ENCODE measurements at regions not wholly inside any gene's neighbourhood (a gene's known extent, or its start where the extent isn't known, plus 50 kb on each side); places are given as distances from the start of the nearest gene placed in this dataset.
A peak's percentile ranks its signal among the peaks of the same experiment; 100 is the strongest.

DNA sequence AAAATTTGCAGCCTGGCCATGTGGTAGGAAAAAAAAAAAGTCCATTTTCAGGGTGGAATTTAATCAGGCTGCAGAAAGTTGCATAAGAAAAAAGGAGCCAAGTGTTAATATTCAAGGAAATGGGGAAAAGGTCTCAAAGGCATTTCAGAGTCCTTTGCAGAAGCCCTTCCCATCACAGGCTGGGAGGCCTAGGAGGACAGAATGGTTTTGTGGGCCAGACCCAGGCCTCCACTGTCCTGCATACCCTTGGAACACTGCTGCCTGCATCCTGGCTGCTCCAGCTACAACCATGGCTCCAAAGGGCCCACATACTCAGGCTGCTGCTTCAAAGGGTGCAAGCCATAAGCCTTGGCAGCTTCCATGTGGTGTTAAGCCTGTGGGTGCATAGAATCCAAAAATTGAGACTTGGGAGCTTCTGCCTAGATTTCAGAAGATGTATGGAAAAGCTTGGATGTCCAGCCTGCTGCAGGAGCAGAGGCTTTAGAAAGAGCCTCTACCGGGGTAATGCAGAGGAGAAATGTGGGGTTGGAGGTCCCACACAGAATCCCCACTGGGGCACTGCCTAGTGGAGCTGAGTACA is 239.0 kb upstream of the STXBP5 start:
- H3K27me3 ChIP-seq (ENCODE audit: control insufficient read depth, insufficient read depth, low read length), result no peaks in the 10 kb centered on the region
- no peaks in the 10 kb centered on the region; the same call in 1 of the 2 replicates for H3K9me3 ChIP-seq (ENCODE audit: control insufficient read depth, insufficient read depth, low read depth, low read length)
- intact Hi-C loops (cut with micrococcal nuclease; ENCODE audit: unreplicated experiment), result no loop called here
- H3K36me3 ChIP-seq (ENCODE audit: control insufficient read depth, insufficient read depth, low read length), result no peaks in the 10 kb centered on the region
- TF ChIP-seq, protein P1, sequence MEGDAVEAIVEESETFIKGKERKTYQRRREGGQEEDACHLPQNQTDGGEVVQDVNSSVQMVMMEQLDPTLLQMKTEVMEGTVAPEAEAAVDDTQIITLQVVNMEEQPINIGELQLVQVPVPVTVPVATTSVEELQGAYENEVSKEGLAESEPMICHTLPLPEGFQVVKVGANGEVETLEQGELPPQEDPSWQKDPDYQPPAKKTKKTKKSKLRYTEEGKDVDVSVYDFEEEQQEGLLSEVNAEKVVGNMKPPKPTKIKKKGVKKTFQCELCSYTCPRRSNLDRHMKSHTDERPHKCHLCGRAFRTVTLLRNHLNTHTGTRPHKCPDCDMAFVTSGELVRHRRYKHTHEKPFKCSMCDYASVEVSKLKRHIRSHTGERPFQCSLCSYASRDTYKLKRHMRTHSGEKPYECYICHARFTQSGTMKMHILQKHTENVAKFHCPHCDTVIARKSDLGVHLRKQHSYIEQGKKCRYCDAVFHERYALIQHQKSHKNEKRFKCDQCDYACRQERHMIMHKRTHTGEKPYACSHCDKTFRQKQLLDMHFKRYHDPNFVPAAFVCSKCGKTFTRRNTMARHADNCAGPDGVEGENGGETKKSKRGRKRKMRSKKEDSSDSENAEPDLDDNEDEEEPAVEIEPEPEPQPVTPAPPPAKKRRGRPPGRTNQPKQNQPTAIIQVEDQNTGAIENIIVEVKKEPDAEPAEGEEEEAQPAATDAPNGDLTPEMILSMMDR (IDR thresholded peaks at IDR 0.05), result no peak
- TF ChIP-seq POLR2AphosphoS5 (IDR thresholded peaks at IDR 0.05; ENCODE audit: low read depth, low read length) (no peak), SIN3A (IDR thresholded peaks at IDR 0.05; ENCODE audit: borderline replicate concordance, insufficient read depth, low read depth, low read length) (no peak), REST (IDR thresholded peaks at IDR 0.05; ENCODE audit: insufficient read depth in 1 of 2, low read depth in 2 of 2, low read length in 1 of 2) (no peak), TCF7L2 (IDR thresholded peaks at IDR 0.05; ENCODE audit: low read depth, low read length) (no peak)
- no peak for DNase-seq (ENCODE audit: low read depth, low spot score)
- ChIA-PET CTCF (no interaction called here), POLR2A (no interaction called here)
- in situ Hi-C loops (cut with HindIII; ENCODE audit: low pct_unique_long_range_greater_than_20kb, low sequenced_read_pairs), result no loop called here
- H3K4me1 ChIP-seq (ENCODE audit: control insufficient read depth, insufficient read depth, low read length), result 0 out of 2 replicates have a peak, but pooled peaks cover 2% of the 10 kb centered on the region
- BruUV-seq (replicated peaks), result no TSS peak
- no peak overlapping the region for H3K27ac ChIP-seq (ENCODE audit: low read length)
- H3K4me3 ChIP-seq (ENCODE audit: low read depth in 2 of 2, low read length in 2 of 2), result no peak overlapping the region
- ATAC-seq, result no peak

DNA sequence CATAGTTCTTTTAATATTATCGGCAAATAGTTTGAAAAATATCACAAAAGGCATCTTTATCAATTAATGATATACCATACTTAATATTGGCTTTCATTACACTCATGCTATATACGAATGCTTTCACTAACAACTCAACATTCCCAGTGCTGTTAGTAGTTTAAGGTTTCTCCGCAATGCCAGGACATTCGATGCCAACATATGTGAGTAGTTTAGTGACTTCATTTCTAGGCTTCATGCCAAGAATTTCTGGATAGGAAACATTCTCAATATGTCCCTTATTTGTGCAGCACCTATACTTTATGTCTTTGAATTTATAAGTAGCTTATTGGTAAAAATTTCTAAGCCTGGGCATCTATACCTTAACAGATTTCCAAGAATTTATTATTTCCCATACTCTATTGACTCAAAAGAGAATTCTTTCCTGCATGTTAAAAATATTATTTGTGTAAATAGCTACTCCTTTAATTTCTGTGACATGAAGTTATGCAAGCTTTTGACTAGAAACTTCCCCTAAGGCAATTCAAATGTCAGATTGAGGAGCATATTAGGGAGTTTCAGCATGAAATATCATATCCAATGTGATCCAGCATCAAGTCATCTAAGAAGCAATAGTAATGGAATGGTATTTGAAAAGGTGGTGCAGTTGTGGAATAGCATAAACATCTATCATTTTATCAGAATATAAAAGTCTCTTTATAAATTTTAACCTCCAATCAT is 236.0 kb upstream of the STXBP5 start:
- TF ChIP-seq POLR2AphosphoS5 (IDR thresholded peaks at IDR 0.05; ENCODE audit: low read depth, low read length) (no peak), TCF7L2 (IDR thresholded peaks at IDR 0.05; ENCODE audit: low read depth, low read length) (no peak), SIN3A (IDR thresholded peaks at IDR 0.05; ENCODE audit: borderline replicate concordance, insufficient read depth, low read depth, low read length) (no peak), REST (IDR thresholded peaks at IDR 0.05; ENCODE audit: insufficient read depth in 1 of 2, low read depth in 2 of 2, low read length in 1 of 2) (no peak)
- TF ChIP-seq, protein P1 (IDR thresholded peaks at IDR 0.05), result no peak
- CTCF ChIA-PET, result no interaction called here
- ATAC-seq (no peak), DNase-seq (ENCODE audit: low read depth, low spot score) (peak; percentile 42)
- Histone ChIP-seq H3K27ac (ENCODE audit: low read length) (no peak overlapping the region; the same call in 1 of the 2 replicates), H3K9me3 (ENCODE audit: control insufficient read depth, insufficient read depth, low read depth, low read length) (no peaks in the 10 kb centered on the region; the same call in 1 of the 2 replicates), H3K36me3 (ENCODE audit: control insufficient read depth, insufficient read depth, low read length) (no peaks in the 10 kb centered on the region), H3K4me1 (ENCODE audit: control insufficient read depth, insufficient read depth, low read length) (0 out of 2 replicates have a peak, but pooled peaks cover 2% of the 10 kb centered on the region), H3K4me3 (ENCODE audit: low read depth in 2 of 2, low read length in 2 of 2) (no peak overlapping the region), H3K27me3 (ENCODE audit: control insufficient read depth, insufficient read depth, low read length) (no peaks in the 10 kb centered on the region)
- POLR2A ChIA-PET, result no interaction called here
- BruUV-seq (replicated peaks), result no TSS peak
- intact Hi-C loops (cut with micrococcal nuclease; ENCODE audit: unreplicated experiment), result no loop called here
- in situ Hi-C loops (cut with HindIII; ENCODE audit: low pct_unique_long_range_greater_than_20kb, low sequenced_read_pairs), result no loop called here
